Adrenal gland (tissue), 9 donors: ENCODE measurements at regions not wholly inside any gene's neighbourhood (a gene's known extent, or its start where the extent isn't known, plus 50 kb on each side); places are given as distances from the start of the nearest gene placed in this dataset.

Experiments used
- DNase-seq, 7 donors: peaks; one replicate each; pipeline ENCODE4 v3.0.0-alpha.2; 2019 to 2020
- H3K27ac ChIP-seq, 5 donors: fragments of 200-600 bp; sonication (generic) in 4 of 5; 1 replicate in 3 of 5; 2 replicates in 2 of 5; pipeline versions ENCODE4 v1.5.1 to v1.8.0; 2016 to 2020; ENCODE audit warnings: mild to moderate bottlenecking in 1 of 5
- H3K27me3 ChIP-seq: fragments of 200-600 bp; 2 replicates; pipeline ENCODE4 v1.8.0; 2021
- H3K36me3 ChIP-seq, 2 donors: fragments of 200-600 bp; replicated peaks in 1 of 2; 1 replicate in 1 of 2; 2 replicates in 1 of 2; pipeline versions ENCODE4 v1.5.1 to v1.8.0; 2018 to 2022
- H3K4me1 ChIP-seq, 2 donors: fragments of 200-600 bp; replicated peaks in 1 of 2; 1 replicate in 1 of 2; 2 replicates in 1 of 2; pipeline versions ENCODE4 v1.5.1 to v1.8.0; 2018 to 2021
- H3K4me3 ChIP-seq, 4 donors: fragments of 200-600 bp; sonication (generic) in 3 of 4; one replicate each; pipeline ENCODE4 v1.5.1; 2016 to 2018
- H3K9me3 ChIP-seq, 3 donors: fragments of 200-600 bp; sonication (generic) in 1 of 3; replicated peaks in 1 of 3; 1 replicate in 2 of 3; 2 replicates in 1 of 3; pipeline versions ENCODE4 v1.5.1 to v1.8.0; 2016 to 2021
- CTCF ChIP-seq, 6 experiments: fragments of 450-650 bp in 4 of 6; fragments of 200-600 bp in 2 of 6; sonication (generic) in 1 of 6; IDR thresholded peaks; 1 replicate in 5 of 6; 2 replicates in 1 of 6; pipeline versions ENCODE4 v1.5.1 to v1.8.0; 2016 to 2021; ENCODE audit warnings: antibody characterized with exemption in 6 of 6, mild to moderate bottlenecking in 2 of 6, moderate library complexity in 1 of 6
- POLR2A ChIP-seq, 2 donors: fragments of 450-650 bp; IDR thresholded peaks; one replicate each; pipeline ENCODE4 v1.6.1; 2017; ENCODE audit warnings: antibody characterized with exemption in 2 of 2, mild to moderate bottlenecking in 2 of 2, moderate library complexity in 1 of 2
- whole genome bisulfite sequencing, 4 donors: extraction: QIAGEN DNeasy Blood & Tissue Kit in 2 of 4; methylation state at CpG; one replicate each; pipeline versions ENCODE4 v1.1.5 to v1.1.7; 2013 to 2017; 5-methylcytosine and 5-hydroxymethylcytosine counted together
- intact Hi-C, 2 donors: fragments of 100-400 bp; cut with DNase I; formaldehyde crosslinking; loops; one replicate each; pipeline versions ENCODE4 v1.14.1 to v1.15.0; 2022 to 2023
- donor health status: healthy with polysubstance abuse.
- donor health status: Bipolar disorder and iron deficiency.
- donor health status: DM: yes; HTN: yes; CAD: no.
- donor health status: DM: no; HTN: no; CAD: no.
- donor health status: DM: no; HTN: no; CAD: no.

DNA sequence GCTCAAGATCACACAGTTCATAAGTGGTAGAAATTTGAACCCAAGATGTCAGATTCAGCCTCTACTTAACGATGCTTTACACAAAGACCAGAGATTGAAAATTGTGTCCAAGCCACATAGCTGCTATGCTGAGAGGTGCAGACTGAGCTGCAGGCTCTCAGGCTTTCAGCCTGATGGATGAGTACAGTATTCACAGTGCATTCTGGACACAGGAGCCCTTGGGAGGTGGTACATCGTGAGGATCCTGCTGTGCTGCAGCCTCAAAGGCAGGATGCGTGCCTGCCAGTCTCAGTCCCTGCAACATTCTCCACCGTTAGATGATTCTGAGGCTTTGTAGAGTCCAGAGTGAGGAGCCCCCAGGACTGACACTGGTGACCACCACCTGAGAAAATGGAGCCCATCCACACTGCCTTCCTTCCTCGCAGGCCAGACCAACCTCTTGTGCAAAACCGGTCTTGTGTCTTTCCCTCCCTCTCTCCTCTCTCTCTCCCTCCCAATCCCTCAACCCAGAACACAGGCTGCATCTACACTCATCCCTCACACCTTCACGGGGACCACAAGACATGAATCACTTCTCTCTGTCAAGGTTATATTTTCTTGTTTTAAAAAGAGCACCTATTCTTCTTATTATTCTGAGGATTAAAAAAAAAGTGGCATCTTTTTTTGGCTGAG lies 203.4 kb upstream of the ZNF507 start:
- Histone ChIP-seq H3K4me3 (no peak overlapping the region), H3K27me3 (no peaks in the 10 kb centered on the region), H3K36me3 (no peaks in the 10 kb centered on the region), H3K4me1 (no peaks in the 10 kb centered on the region), H3K27ac (no peak overlapping the region), H3K9me3 (no peaks in the 10 kb centered on the region)
- TF ChIP-seq POLR2A (IDR thresholded peaks at IDR 0.05) = no peak
- TF ChIP-seq CTCF (IDR thresholded peaks at IDR 0.05) = no peak
- intact Hi-C loops = no loop called here
- DNase-seq = no peak
- WGBS, 4 donors = 58 to 64% (median 61%) methylated on average over 6 to 7 of the region's 7 CpGs

DNA sequence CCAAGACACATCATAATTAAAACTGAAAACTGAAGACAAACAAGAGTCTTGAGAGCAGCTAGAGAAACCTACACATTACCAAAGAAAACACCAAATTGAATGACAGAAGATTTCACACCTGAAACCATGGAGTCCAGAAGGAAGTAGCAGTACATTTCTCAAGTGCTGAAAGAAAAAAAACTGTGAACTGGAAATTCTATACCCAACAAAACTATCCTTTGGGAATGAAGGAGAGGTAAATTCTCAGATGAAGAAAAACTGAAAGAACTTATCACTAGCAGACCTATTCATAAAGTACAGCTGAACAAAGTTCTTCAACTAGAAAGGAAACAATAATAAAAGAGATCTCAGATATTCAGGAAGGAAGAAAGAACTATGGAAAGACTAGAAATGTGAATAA lies 198.7 kb upstream of the ZNF507 start:
- no peaks in the 10 kb centered on the region for H3K4me1 ChIP-seq
- no peak for TF ChIP-seq POLR2A (IDR thresholded peaks at IDR 0.05)
- TF ChIP-seq CTCF (IDR thresholded peaks at IDR 0.05) = no peak

DNA sequence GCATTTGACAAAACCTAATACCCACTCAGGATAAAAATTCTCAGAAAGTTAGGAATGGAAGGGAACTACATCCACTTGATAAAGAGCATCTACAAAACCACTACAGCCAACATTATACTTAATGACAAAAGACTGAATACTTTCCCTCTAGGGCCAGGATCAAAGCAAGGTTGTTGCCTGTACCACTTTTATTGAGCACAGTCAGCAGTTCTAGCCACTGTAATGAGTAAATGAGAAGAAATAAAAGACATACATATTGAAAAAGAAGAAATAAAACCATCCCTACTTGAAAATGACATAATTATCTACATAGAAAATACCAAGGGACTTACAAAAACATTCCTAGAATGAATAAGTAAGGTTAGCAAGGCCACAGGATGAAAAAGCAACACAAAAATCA lies 194.8 kb upstream of the ZNF507 start:
- Histone ChIP-seq H3K36me3 (no peaks in the 10 kb centered on the region), H3K9me3 (no peaks in the 10 kb centered on the region), H3K4me3 (no peak overlapping the region), H3K27me3 (no peaks in the 10 kb centered on the region), H3K4me1 (no peaks in the 10 kb centered on the region), H3K27ac (no peak overlapping the region)
- intact Hi-C loops = no loop called here
- no peak for DNase-seq
- TF ChIP-seq POLR2A (IDR thresholded peaks at IDR 0.05) (no peak), CTCF (IDR thresholded peaks at IDR 0.05) (no peak)

More for the DNA sequence above, 198.7 kb upstream of the ZNF507 start:
- Histone ChIP-seq H3K9me3 (no peaks in the 10 kb centered on the region), H3K4me3 (no peak overlapping the region), H3K27ac (no peak overlapping the region), H3K27me3 (no peaks in the 10 kb centered on the region), H3K36me3 (no peaks in the 10 kb centered on the region)
- DNase-seq = no peak
- intact Hi-C loops = no loop called here

DNA sequence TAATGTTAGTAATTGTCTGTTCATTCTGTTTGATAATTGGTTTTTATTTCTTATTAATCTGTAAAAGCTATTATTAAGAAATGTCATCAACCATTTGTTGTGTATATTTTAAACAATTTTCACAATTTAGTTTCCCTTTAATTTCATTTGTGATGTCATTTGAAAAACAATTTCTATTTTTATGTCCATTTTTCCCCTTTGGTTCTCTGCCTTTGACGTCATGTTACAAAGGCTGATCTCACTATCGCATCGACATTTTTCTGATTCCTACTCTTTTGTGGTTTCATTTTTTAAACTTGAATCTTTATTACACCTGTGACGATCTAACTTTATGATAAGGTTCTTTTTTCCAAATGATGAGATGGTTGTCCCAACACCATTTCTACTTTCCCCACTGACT lies 191.0 kb upstream of the ZNF507 start:
- no peak for DNase-seq
- Histone ChIP-seq H3K27ac (no peak overlapping the region), H3K36me3 (no peaks in the 10 kb centered on the region), H3K4me1 (no peaks in the 10 kb centered on the region), H3K4me3 (no peak overlapping the region), H3K9me3 (peaks cover 0 to 7% (median 0%) of the 10 kb centered on the region in 3 donors), H3K27me3 (no peaks in the 10 kb centered on the region)
- WGBS, 4 donors = 81 to 91% (median 88%) methylated on average over 4 of the region's 4 CpGs
- no peak for TF ChIP-seq CTCF (IDR thresholded peaks at IDR 0.05)
- TF ChIP-seq POLR2A (IDR thresholded peaks at IDR 0.05) = no peak
- intact Hi-C loops = no loop called here
